GM19351 (cell line): ENCODE measurements at regions not wholly inside any gene's neighbourhood (a gene's known extent, or its start where the extent isn't known, plus 50 kb on each side); places are given as distances from the start of the nearest gene placed in this dataset.

Experiments used
- ATAC-seq: cut with Tn5 transposase; IDR thresholded peaks from one replicate; pipeline ENCODE4 v1.9.1; 2021; ENCODE audit warnings: mild to moderate bottlenecking, moderate library complexity; ENCODE audit not compliant: unreplicated experiment

DNA sequence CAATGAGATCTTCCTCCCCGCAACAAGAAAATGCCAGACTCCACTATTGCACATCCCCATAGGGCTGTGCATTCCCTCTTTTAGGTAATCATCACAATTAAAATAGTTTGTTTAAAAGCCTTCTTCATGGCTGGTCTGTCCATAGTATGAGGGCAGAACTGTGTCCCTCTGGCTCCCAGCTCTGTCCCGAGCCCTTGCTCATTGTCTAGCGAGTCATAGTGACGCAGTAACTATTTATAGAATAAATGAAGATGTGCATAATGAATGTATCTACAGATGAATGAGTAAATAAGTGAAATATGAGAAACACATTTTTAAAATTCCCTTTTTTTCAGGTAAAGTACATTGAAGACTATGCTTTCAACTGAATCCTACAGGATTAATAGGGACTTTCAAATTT, 128.4 kb upstream of the TMC3 start:
- no peak for ATAC-seq

GRCh38 chr15:81500081-81500480, 126.1 kb upstream of the TMC3 start:
- no peak for ATAC-seq

DNA sequence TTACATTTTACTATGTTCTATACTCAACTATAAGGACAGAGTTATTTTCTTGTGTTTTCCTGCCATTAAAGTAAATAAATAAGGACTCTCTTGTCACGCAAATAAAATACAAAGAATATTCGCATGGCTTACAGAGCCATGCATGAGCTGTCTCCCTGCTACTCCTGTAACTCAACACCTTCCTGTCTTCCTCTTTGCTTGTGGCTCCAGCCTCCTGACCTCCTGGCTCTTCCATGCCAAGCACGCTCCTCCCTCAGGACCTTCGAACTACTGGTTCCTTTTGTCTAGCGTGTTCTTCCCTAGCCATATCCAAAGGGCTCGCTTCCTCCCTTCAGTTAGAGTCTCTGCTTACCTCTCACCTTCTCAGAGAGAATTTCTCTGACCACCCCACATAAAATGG, 124.3 kb upstream of the TMC3 start:
- no peak for ATAC-seq

DNA sequence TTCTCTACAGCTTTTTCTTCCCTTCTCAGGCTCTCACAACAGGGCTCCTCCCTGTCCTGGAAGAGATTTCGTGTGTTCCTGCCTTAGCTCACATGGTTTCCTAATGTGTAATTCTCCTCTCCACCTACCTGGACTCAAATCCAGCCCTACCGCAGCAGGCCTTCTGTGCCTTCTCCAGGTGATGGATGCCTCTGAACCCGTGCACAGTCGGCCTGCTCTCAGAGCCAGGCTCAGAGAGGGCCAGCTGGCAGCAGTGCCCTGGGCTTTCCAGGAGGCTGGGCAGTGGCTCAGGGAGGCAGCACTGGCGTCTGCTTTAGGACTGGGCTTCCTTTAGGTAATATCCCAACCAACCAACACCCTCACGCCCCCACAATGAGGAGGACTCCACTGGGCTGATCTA, 123.2 kb upstream of the TMC3 start:
- no peak for ATAC-seq

GRCh38 chr15:81495780-81496467, 121.9 kb upstream of the TMC3 start:
- no peak for ATAC-seq

- no peak for ATAC-seq
Measured at GRCh38 chr15:81492969-81493645, 119.1 kb upstream of the TMC3 start.

- no peak for ATAC-seq
Measured at GRCh38 chr15:81492331-81492968, 118.4 kb upstream of the TMC3 start.

GRCh38 chr15:81491414-81492096, 117.5 kb upstream of the TMC3 start:
- no peak for ATAC-seq

DNA sequence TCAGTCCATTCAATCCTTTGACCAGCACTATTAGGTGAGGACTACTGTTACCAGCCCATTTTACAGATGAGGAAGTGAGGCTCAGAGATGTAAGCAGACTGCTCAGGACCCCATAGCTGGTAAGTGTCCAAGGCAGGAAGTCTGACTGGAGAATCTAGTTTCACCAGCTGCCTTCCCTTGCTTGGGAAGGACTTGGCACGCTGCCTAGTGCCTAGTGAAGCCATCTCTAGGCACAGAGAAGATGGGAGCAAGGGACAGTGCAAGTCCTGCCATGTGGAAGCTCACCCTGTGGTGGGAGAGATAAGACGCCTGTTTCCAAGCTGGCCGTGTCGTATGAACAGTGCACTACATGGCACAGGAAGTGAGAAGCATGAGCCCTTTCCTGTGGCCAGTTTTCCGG, 111.8 kb upstream of the TMC3 start:
- no peak for ATAC-seq

GRCh38 chr15:81484086-81484955, 110.3 kb upstream of the TMC3 start:
- ATAC-seq, result no peak

DNA sequence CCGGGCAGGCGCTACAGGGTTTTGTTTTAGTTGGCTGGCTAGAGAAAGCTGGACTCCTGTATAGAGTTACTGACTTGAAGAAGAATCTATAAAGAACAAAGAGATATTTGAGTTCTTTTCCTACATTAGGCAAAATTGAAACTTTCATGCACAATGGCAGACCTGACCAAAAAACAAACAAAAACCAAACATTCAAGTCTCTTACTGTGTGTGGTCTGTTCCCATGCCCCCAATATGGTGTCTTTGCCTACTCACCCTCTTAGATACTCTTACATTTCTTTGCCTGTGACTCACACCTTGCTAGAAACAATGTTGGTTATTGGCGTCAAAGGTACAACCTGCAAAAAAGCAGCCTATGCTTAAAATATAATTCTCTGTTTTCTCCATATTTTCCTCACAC, 109.5 kb upstream of the TMC3 start:
- no peak for ATAC-seq

GRCh38 chr15:81481346-81481745, 107.3 kb upstream of the TMC3 start:
- ATAC-seq, result no peak

DNA sequence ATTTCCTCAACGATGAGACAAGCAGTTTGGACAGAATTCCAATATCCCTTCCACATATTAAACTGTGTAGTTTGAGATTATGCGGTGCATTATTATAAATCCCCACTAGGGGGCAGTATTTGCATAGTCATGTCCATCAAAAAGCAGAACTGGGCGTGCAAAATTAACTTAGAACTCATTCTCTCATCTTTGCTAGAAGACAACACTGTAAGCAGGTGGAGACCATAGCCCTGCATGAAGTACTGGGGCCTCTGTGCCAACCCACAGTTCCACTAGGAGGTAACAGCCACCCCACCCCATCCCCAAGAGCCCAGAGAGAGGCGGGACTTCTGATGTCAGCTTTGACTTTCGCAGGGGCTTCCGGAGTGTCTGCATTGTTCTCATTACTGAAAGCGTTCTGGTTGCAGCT, 106.6 kb upstream of the TMC3 start:
- ATAC-seq, result peak; percentile 65

GRCh38 chr15:81478354-81478753, 104.3 kb upstream of the TMC3 start:
- ATAC-seq, result no peak

- no peak for ATAC-seq
Measured at GRCh38 chr15:81475926-81476325, 101.9 kb upstream of the TMC3 start.

DNA sequence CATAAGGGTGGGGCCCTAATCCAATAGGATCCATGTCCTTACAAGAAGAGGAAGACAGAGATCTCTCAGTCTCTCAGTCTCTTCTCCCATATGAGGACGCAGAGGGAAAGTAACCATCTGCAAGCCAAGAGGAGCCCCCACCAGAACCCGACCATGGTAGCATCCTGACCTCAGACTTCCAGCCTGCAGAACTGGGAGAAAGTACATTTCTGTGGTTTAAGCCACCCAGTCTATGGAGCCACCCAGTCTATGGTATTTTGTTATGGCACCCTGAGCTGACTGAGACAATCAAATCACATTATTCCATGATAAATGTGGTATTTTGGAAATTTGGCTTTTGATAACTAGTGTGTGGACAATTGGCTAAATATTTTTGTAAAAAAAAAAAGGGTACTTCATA, 101.5 kb upstream of the TMC3 start:
- ATAC-seq, result no peak

DNA sequence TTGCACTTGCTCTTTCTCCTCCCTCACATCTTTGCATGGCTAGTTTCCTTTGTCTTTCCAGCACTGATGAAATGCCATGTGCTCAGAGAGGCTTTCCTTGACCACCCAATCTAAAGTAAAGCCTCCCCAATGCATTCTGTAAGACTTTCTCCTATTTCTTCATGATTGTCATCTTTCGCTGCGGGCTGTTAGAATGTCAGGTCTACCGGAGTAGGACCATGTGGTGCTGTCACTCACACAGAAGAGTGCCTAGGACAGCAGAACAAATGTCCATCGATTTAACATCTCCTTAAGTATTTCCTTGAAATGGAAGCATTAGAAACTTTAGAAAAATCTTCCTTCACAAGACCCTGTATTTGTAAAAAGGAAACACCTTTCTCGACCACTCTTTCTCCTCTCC, 99.9 kb upstream of the TMC3 start:
- no peak for ATAC-seq

DNA sequence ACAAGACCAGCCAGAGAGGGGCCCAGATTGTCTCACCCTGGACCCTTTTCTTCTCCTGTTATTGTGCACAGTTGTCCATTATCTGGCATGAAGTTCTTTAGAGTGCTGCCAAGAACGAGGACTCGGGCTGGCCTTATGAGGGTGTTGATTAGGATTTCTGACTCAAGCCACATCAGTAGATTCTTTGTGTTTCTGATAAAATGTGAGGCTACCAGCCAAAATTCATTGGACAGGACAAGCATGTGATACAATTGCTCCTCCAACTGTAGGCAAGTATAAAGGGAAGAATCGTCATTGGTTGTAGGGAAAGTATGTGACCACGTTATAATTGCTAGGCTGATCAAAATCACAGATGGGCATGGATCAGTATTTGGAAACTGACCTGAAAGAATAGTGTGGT, 99.2 kb upstream of the TMC3 start:
- ATAC-seq, result no peak

GRCh38 chr15:81471151-81471550, 97.1 kb upstream of the TMC3 start:
- no peak for ATAC-seq

GRCh38 chr15:81469154-81469553, 95.1 kb upstream of the TMC3 start:
- no peak for ATAC-seq

DNA sequence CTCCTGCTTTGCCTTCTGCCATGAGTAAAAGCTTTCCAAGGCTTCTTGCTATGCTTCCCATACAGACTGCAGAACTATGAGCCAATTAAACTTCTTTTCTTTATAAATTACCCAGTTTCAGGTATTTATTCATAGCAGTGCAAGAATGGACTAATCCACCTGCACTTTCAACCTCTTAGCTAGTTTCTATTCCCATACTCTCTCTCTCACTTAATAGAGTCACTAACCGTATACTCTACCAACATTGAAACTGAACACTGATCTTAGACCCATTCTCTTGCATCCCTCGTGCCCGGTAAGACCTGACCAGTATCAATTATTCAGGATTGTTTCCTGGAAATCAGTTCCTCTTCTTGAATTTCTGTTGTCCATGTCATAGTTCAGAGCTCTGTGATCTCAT, 92.7 kb upstream of the TMC3 start:
- no peak for ATAC-seq
